Liver (tissue), 8 donors: ENCODE measurements at regions not wholly inside any gene's neighbourhood (a gene's known extent, or its start where the extent isn't known, plus 50 kb on each side); places are given as distances from the start of the nearest gene placed in this dataset.

ENCODE experiments used
- DNase-seq: peaks from one replicate; pipeline ENCODE4 v3.0.0-alpha.2; 2017; ENCODE audit warnings: low spot score
- H3K27ac ChIP-seq, 2 donors: one replicate each; pipeline ENCODE4 v1.7.0; 2013; ENCODE audit warnings: inconsistent platforms in 2 of 2, low read length in 2 of 2, control low read depth in 1 of 2, low read depth in 1 of 2, mild to moderate bottlenecking in 1 of 2
- H3K27me3 ChIP-seq, 4 donors: one replicate each; pipeline versions ENCODE4 v1.6.1 to v1.7.0; 2013; ENCODE audit warnings: low read length in 3 of 4, inconsistent platforms in 1 of 4, mild to moderate bottlenecking in 1 of 4, moderate library complexity in 1 of 4; ENCODE audit not compliant: control insufficient read depth in 4 of 4, insufficient read depth in 4 of 4
- H3K36me3 ChIP-seq, 4 donors: one replicate each; pipeline versions ENCODE4 v1.6.1 to v1.7.0; 2013; ENCODE audit warnings: low read length in 3 of 4, mild to moderate bottlenecking in 3 of 4, low read depth in 1 of 4, moderate library complexity in 1 of 4; ENCODE audit not compliant: control insufficient read depth in 4 of 4, insufficient read depth in 3 of 4
- H3K4me1 ChIP-seq, 4 donors: one replicate each; pipeline versions ENCODE4 v1.6.1 to v1.7.0; 2013; ENCODE audit warnings: low read length in 3 of 4, mild to moderate bottlenecking in 3 of 4, moderate library complexity in 1 of 4; ENCODE audit not compliant: control insufficient read depth in 4 of 4, insufficient read depth in 4 of 4
- H3K4me3 ChIP-seq, 3 donors: one replicate each; pipeline versions ENCODE4 v1.6.1 to v1.7.0; 2013; ENCODE audit warnings: low read length in 3 of 3, control low read depth in 1 of 3, low read depth in 1 of 3, mild to moderate bottlenecking in 1 of 3
- H3K9ac ChIP-seq, 2 donors: one replicate each; pipeline ENCODE4 v1.7.0; 2013; ENCODE audit warnings: low read length in 2 of 2, mild to moderate bottlenecking in 2 of 2, moderate library complexity in 2 of 2, control low read depth in 1 of 2, low read depth in 1 of 2
- H3K9me3 ChIP-seq, 4 donors: one replicate each; pipeline versions ENCODE4 v1.6.1 to v1.7.0; 2013; ENCODE audit warnings: low read length in 3 of 4; ENCODE audit not compliant: control insufficient read depth in 4 of 4
- EGR1 ChIP-seq, 2 donors: IDR thresholded peaks; 2 replicates each; pipeline ENCODE4 v1.6.1; 2016 to 2018; ENCODE audit warnings: antibody characterized with exemption in 2 of 2, low read depth in 2 of 2
- FOXA1 ChIP-seq: IDR thresholded peaks from 2 replicates; pipeline ENCODE4 v1.6.1; 2016; ENCODE audit warnings: antibody characterized with exemption
- GABPA ChIP-seq, 2 donors: IDR thresholded peaks in 1 of 2; conservative IDR thresholded peaks in 1 of 2; 2 replicates each; pipeline ENCODE4 v1.6.1; 2016; ENCODE audit warnings: antibody characterized with exemption in 2 of 2, mild to moderate bottlenecking in 1 of 2, moderate library complexity in 1 of 2
- HNF4G ChIP-seq: IDR thresholded peaks from 2 replicates; pipeline ENCODE4 v1.6.1; 2016; ENCODE audit warnings: antibody characterized with exemption
- JUND ChIP-seq, 2 donors: IDR thresholded peaks; 2 replicates each; pipeline ENCODE4 v1.6.1; 2016; ENCODE audit warnings: antibody characterized with exemption in 2 of 2
- NR2F2 ChIP-seq: IDR thresholded peaks from 2 replicates; pipeline ENCODE4 v1.6.1; 2016; ENCODE audit warnings: antibody characterized with exemption
- RAD21 ChIP-seq, 2 donors: IDR thresholded peaks; 2 replicates each; pipeline ENCODE4 v1.6.1; 2016; ENCODE audit warnings: antibody characterized with exemption in 2 of 2, mild to moderate bottlenecking in 2 of 2
- RXRA ChIP-seq, 2 donors: IDR thresholded peaks; 2 replicates each; pipeline ENCODE4 v1.6.1; 2017 to 2018; ENCODE audit warnings: antibody characterized with exemption in 2 of 2, mild to moderate bottlenecking in 1 of 2
- SP1 ChIP-seq: IDR thresholded peaks from 2 replicates; pipeline ENCODE4 v1.6.1; 2018; ENCODE audit warnings: antibody characterized with exemption, mild to moderate bottlenecking
- TAF1 ChIP-seq: conservative IDR thresholded peaks from 2 replicates; pipeline ENCODE4 v1.6.1; 2016; ENCODE audit warnings: antibody characterized with exemption, mild to moderate bottlenecking
- YY1 ChIP-seq: IDR thresholded peaks from 2 replicates; pipeline ENCODE4 v1.6.1; 2016; ENCODE audit warnings: antibody characterized with exemption, mild to moderate bottlenecking
- WGBS: extraction: QIAGEN DNeasy Blood & Tissue Kit; methylation state at CpG from one replicate; pipeline ENCODE4 v1.1.7; 2013; 5-methylcytosine and 5-hydroxymethylcytosine counted together
- TF ChIP-seq, protein P1 (sequence below): IDR thresholded peaks from 2 replicates; pipeline ENCODE4 v1.6.1; 2016; ENCODE audit warnings: antibody characterized with exemption
- TF ChIP-seq, protein P2 (sequence below): fragments of 150-350 bp; IDR thresholded peaks from 2 replicates; pipeline ENCODE4 v1.5.1; 2017; ENCODE audit warnings: improper control_type of control experiment, low read depth, low read length; ENCODE audit not compliant: missing input control
- TF ChIP-seq, protein P3 (sequence below): IDR thresholded peaks from 2 replicates; pipeline ENCODE4 v1.6.1; 2016; ENCODE audit warnings: antibody characterized with exemption
- TF ChIP-seq, protein P4 (sequence below): IDR thresholded peaks from 2 replicates; pipeline ENCODE4 v1.6.1; 2016; ENCODE audit warnings: antibody characterized with exemption
- TF ChIP-seq, protein P5 (sequence below): IDR thresholded peaks from 2 replicates; pipeline ENCODE4 v1.6.1; 2016; ENCODE audit warnings: antibody characterized with exemption, mild to moderate bottlenecking
- donor health status: healthy.
- donor health status: healthy.
- donor health status: healthy.
- donor health status: healthy.
- donor health status: healthy.

DNA sequence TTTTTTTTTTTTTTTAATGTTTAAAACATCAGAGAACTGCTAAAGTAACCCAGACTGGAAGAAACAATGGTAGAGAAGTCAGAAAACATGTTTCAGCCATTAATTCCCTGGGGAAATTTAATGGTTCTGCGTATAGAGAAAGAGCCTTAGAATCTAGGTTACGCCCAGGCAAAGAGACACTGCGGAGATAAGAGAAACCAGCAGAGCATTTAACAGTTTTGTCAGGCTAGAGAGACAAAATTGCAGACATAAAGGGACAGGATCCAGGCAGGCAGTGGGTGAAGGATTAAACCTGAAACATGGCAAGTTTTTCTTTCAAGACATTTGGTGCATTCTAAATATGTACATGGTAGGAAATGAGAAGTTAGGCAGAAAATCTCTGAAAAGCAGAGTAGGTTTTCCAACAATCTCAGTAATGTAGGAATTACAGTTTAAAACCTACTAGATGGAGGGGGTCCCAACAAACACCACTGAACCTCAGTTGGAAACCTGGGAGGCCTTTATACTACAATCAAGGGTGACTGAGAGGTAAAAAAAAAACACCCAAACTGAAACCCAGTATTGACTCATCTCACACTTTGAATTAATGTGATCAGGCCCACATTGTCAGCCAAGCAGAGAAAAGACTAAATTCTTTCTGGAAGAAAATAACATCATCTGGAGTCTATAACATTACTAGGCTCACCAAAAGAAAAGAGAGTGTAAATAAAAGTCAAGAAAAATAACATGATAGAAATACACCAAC is 254.2 kb upstream of the NWD2 start:
- Histone ChIP-seq H3K4me1 (no peaks in the 10 kb centered on the region), H3K27ac (no peak overlapping the region), H3K36me3 (no peaks in the 10 kb centered on the region), H3K4me3 (no peak overlapping the region), H3K27me3 (no peaks in the 10 kb centered on the region), H3K9ac (no peak overlapping the region), H3K9me3 (no peaks in the 10 kb centered on the region)
- DNase-seq = no peak
- WGBS = 80% methylated on average over 3 of the region's 3 CpGs
- TF ChIP-seq, protein P1, sequence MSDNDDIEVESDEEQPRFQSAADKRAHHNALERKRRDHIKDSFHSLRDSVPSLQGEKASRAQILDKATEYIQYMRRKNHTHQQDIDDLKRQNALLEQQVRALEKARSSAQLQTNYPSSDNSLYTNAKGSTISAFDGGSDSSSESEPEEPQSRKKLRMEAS = no peak
- TF ChIP-seq RAD21 (IDR thresholded peaks at IDR 0.05) = no peak
- no peak for TF ChIP-seq GABPA (IDR thresholded peaks at IDR 0.05 in 1 of 2, conservative IDR thresholded peaks at IDR 0.05 in 1 of 2)
- TF ChIP-seq, protein P2, sequence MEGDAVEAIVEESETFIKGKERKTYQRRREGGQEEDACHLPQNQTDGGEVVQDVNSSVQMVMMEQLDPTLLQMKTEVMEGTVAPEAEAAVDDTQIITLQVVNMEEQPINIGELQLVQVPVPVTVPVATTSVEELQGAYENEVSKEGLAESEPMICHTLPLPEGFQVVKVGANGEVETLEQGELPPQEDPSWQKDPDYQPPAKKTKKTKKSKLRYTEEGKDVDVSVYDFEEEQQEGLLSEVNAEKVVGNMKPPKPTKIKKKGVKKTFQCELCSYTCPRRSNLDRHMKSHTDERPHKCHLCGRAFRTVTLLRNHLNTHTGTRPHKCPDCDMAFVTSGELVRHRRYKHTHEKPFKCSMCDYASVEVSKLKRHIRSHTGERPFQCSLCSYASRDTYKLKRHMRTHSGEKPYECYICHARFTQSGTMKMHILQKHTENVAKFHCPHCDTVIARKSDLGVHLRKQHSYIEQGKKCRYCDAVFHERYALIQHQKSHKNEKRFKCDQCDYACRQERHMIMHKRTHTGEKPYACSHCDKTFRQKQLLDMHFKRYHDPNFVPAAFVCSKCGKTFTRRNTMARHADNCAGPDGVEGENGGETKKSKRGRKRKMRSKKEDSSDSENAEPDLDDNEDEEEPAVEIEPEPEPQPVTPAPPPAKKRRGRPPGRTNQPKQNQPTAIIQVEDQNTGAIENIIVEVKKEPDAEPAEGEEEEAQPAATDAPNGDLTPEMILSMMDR = no peak
- TF ChIP-seq RXRA (IDR thresholded peaks at IDR 0.05) = no peak
- TF ChIP-seq SP1 = no peak
- no peak for TF ChIP-seq JUND (IDR thresholded peaks at IDR 0.05)
- no peak for TF ChIP-seq NR2F2
- TF ChIP-seq, protein P3, sequence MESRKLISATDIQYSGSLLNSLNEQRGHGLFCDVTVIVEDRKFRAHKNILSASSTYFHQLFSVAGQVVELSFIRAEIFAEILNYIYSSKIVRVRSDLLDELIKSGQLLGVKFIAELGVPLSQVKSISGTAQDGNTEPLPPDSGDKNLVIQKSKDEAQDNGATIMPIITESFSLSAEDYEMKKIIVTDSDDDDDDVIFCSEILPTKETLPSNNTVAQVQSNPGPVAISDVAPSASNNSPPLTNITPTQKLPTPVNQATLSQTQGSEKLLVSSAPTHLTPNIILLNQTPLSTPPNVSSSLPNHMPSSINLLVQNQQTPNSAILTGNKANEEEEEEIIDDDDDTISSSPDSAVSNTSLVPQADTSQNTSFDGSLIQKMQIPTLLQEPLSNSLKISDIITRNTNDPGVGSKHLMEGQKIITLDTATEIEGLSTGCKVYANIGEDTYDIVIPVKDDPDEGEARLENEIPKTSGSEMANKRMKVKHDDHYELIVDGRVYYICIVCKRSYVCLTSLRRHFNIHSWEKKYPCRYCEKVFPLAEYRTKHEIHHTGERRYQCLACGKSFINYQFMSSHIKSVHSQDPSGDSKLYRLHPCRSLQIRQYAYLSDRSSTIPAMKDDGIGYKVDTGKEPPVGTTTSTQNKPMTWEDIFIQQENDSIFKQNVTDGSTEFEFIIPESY = no peak
- TF ChIP-seq, protein P4, sequence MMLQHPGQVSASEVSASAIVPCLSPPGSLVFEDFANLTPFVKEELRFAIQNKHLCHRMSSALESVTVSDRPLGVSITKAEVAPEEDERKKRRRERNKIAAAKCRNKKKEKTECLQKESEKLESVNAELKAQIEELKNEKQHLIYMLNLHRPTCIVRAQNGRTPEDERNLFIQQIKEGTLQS = no peak
- TF ChIP-seq, protein P5, sequence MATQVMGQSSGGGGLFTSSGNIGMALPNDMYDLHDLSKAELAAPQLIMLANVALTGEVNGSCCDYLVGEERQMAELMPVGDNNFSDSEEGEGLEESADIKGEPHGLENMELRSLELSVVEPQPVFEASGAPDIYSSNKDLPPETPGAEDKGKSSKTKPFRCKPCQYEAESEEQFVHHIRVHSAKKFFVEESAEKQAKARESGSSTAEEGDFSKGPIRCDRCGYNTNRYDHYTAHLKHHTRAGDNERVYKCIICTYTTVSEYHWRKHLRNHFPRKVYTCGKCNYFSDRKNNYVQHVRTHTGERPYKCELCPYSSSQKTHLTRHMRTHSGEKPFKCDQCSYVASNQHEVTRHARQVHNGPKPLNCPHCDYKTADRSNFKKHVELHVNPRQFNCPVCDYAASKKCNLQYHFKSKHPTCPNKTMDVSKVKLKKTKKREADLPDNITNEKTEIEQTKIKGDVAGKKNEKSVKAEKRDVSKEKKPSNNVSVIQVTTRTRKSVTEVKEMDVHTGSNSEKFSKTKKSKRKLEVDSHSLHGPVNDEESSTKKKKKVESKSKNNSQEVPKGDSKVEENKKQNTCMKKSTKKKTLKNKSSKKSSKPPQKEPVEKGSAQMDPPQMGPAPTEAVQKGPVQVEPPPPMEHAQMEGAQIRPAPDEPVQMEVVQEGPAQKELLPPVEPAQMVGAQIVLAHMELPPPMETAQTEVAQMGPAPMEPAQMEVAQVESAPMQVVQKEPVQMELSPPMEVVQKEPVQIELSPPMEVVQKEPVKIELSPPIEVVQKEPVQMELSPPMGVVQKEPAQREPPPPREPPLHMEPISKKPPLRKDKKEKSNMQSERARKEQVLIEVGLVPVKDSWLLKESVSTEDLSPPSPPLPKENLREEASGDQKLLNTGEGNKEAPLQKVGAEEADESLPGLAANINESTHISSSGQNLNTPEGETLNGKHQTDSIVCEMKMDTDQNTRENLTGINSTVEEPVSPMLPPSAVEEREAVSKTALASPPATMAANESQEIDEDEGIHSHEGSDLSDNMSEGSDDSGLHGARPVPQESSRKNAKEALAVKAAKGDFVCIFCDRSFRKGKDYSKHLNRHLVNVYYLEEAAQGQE = no peak
- TF ChIP-seq FOXA1 = no peak
- TF ChIP-seq HNF4G = no peak
- TF ChIP-seq EGR1 (IDR thresholded peaks at IDR 0.05; ENCODE audit: low read depth in 2 of 2) = no peak
- TF ChIP-seq TAF1 = no peak
- no peak for TF ChIP-seq YY1
